H1 (cell line): ENCODE measurements at regions not wholly inside any gene's neighbourhood (a gene's known extent, or its start where the extent isn't known, plus 50 kb on each side); places are given as distances from the start of the nearest gene placed in this dataset.

ENCODE experiments used
- CTCF ChIA-PET: fragments of 300-600 bp; sonication (Branson Sonifier 250); formaldehyde crosslinking; loops from one replicate; lab custom pipeline; 2021; ENCODE audit not compliant: partially characterized antibody; lab: Charles Lee
- POLR2A ChIA-PET: fragments of 300-600 bp; sonication (Branson Sonifier 250); formaldehyde crosslinking; loops from one replicate; lab custom pipeline; 2021; ENCODE audit warnings: inconsistent platforms; ENCODE audit not compliant: partially characterized antibody; lab: Charles Lee
- DNase-seq, 2 experiments: peaks; one replicate each; pipeline versions ENCODE4 v3.0.0 to v3.0.0-alpha.2; 2010 to 2022; ENCODE audit warnings: low spot score in 2 of 2, low read depth in 1 of 2, mixed read lengths in 1 of 2
- FAIRE-seq: peaks from 2 replicates; lab custom pipeline; 2011; peaks lifted over from hg19 to GRCh38; lab: Jason Lieb, UNC
- H2AFZ ChIP-seq: 2 replicates; pipeline ENCODE4 v1.8.1; 2012; ENCODE audit warnings: low read length, inconsistent platforms
- H2AK5ac ChIP-seq: 2 replicates; pipeline ENCODE4 v1.6.1; 2013; ENCODE audit warnings: low read depth, low read length
- H2BK120ac ChIP-seq: replicated peaks from 2 replicates; pipeline ENCODE3; 2013; ENCODE audit warnings: low read depth, low read length, inconsistent platforms
- H2BK12ac ChIP-seq: 2 replicates; pipeline ENCODE4 v1.6.1; 2013; ENCODE audit warnings: low read depth, low read length
- H2BK15ac ChIP-seq: 2 replicates; pipeline ENCODE4 v1.6.1; 2013; ENCODE audit warnings: low read length
- H2BK20ac ChIP-seq: 2 replicates; pipeline ENCODE4 v1.6.1; 2013; ENCODE audit warnings: low read length
- H2BK5ac ChIP-seq: 2 replicates; pipeline ENCODE4 v1.6.1; 2013; ENCODE audit warnings: low read depth, low read length
- H3K14ac ChIP-seq: 2 replicates; pipeline ENCODE4 v1.6.1; 2013; ENCODE audit warnings: inconsistent platforms; ENCODE audit not compliant: insufficient read length
- H3K18ac ChIP-seq: 2 replicates; pipeline ENCODE4 v1.6.1; 2013; ENCODE audit warnings: low read length; ENCODE audit errors: extremely low read depth
- H3K23ac ChIP-seq: 2 replicates; pipeline ENCODE4 v1.6.1; 2013; ENCODE audit warnings: inconsistent platforms; ENCODE audit not compliant: insufficient read length
- H3K23me2 ChIP-seq: 2 replicates; pipeline ENCODE4 v1.6.1; 2013; ENCODE audit warnings: low read depth, low read length
- H3K27ac ChIP-seq: 2 replicates; pipeline ENCODE4 v1.6.1; 2011; ENCODE audit warnings: low read depth, low read length, inconsistent platforms
- H3K27me3 ChIP-seq, 4 experiments: replicated peaks in 1 of 4; 1 replicate in 1 of 4; 2 replicates in 3 of 4; pipeline versions ENCODE4 v1.6.1 to v1.8.1; 2011 to 2013; ENCODE audit warnings: low read length in 3 of 4, mild to moderate bottlenecking in 3 of 4, inconsistent platforms in 2 of 4, mixed read lengths in 2 of 4, moderate library complexity in 1 of 4; ENCODE audit not compliant: control insufficient read depth in 3 of 4, insufficient read depth in 3 of 4; ENCODE audit errors: extremely low read depth in 1 of 4
- H3K36me3 ChIP-seq, 4 experiments: 2 replicates each; pipeline versions ENCODE4 v1.6.1 to v1.8.1; 2011 to 2013; ENCODE audit warnings: mild to moderate bottlenecking in 4 of 4, low read length in 3 of 4, moderate library complexity in 2 of 4, control low read depth in 1 of 4, inconsistent platforms in 1 of 4; ENCODE audit not compliant: insufficient read depth in 4 of 4, control insufficient read depth in 2 of 4
- H3K4ac ChIP-seq: replicated peaks from 2 replicates; pipeline ENCODE3; 2013; ENCODE audit warnings: low read length, low read depth, mixed read lengths, inconsistent platforms; ENCODE audit not compliant: insufficient read length
- H3K4me1 ChIP-seq, 4 experiments: replicated peaks in 1 of 4; 1 replicate in 1 of 4; 2 replicates in 3 of 4; pipeline versions ENCODE4 v1.6.1 to v1.8.1; 2011 to 2013; ENCODE audit warnings: low read length in 3 of 4, inconsistent platforms in 2 of 4, mixed read lengths in 1 of 4; ENCODE audit not compliant: insufficient read depth in 4 of 4, control insufficient read depth in 3 of 4
- H3K4me2 ChIP-seq, 2 experiments: 2 replicates each; pipeline versions ENCODE4 v1.6.1 to v1.8.1; 2011 to 2013; ENCODE audit warnings: low read depth in 2 of 2, low read length in 2 of 2, control low read depth in 1 of 2, inconsistent platforms in 1 of 2, mild to moderate bottlenecking in 1 of 2; ENCODE audit not compliant: insufficient read depth in 1 of 2
- H3K4me3 ChIP-seq, 4 experiments: fragments of 200-600, 300-600 bp in 1 of 4; sonication (generic), shearing (Covaris generic), sonication (Bioruptor Twin) in 1 of 4; 2 replicates each; pipeline versions ENCODE4 v1.5.1 to v1.8.1; 2011 to 2016; ENCODE audit warnings: low read length in 4 of 4, low read depth in 3 of 4, control low read depth in 2 of 4, inconsistent platforms in 2 of 4, mild to moderate bottlenecking in 2 of 4, mixed read lengths in 1 of 4, moderate library complexity in 1 of 4; ENCODE audit not compliant: insufficient read depth in 2 of 4; ENCODE audit errors: extremely low read depth in 1 of 4
- H3K56ac ChIP-seq: replicated peaks from 2 replicates; pipeline ENCODE3; 2013; ENCODE audit warnings: low read depth, mild to moderate bottlenecking, mixed read lengths, low read length, inconsistent platforms; ENCODE audit not compliant: insufficient read length
- H3K79me1 ChIP-seq: 2 replicates; pipeline ENCODE4 v1.6.1; 2013; ENCODE audit warnings: low read depth, low read length, control low read depth
- H3K79me2 ChIP-seq, 2 experiments: 2 replicates each; pipeline versions ENCODE4 v1.6.1 to v1.8.1; 2012 to 2013; ENCODE audit warnings: low read length in 2 of 2, mild to moderate bottlenecking in 2 of 2, inconsistent platforms in 1 of 2; ENCODE audit not compliant: insufficient read depth in 2 of 2, control insufficient read depth in 1 of 2
- H3K9ac ChIP-seq, 4 experiments: replicated peaks in 1 of 4; 1 replicate in 1 of 4; 2 replicates in 3 of 4; pipeline versions ENCODE4 v1.6.1 to v1.8.1; 2011 to 2013; ENCODE audit warnings: low read depth in 3 of 4, low read length in 3 of 4, control low read depth in 2 of 4, mild to moderate bottlenecking in 2 of 4, moderate library complexity in 2 of 4, inconsistent platforms in 1 of 4; ENCODE audit errors: extremely low read depth in 1 of 4
- H3K9me3 ChIP-seq, 2 experiments: 2 replicates each; pipeline versions ENCODE4 v1.6.1 to v1.8.1; 2012 to 2013; ENCODE audit warnings: mild to moderate bottlenecking in 2 of 2, moderate library complexity in 2 of 2, control low read depth in 1 of 2, inconsistent platforms in 1 of 2, low read depth in 1 of 2, low read length in 1 of 2, mixed read lengths in 1 of 2; ENCODE audit not compliant: insufficient read depth in 2 of 2
- H4K20me1 ChIP-seq, 2 experiments: replicated peaks in 1 of 2; 2 replicates each; pipeline versions ENCODE3 to v1.8.1; 2011 to 2013; ENCODE audit warnings: inconsistent platforms in 2 of 2, low read length in 2 of 2, mild to moderate bottlenecking in 1 of 2; ENCODE audit not compliant: insufficient read depth in 2 of 2, control insufficient read depth in 1 of 2
- H4K5ac ChIP-seq: 2 replicates; pipeline ENCODE4 v1.6.1; 2013; ENCODE audit warnings: low read length, low read depth, mixed read lengths, inconsistent platforms; ENCODE audit not compliant: insufficient read length
- H4K8ac ChIP-seq: 2 replicates; pipeline ENCODE4 v1.8.0; 2013; ENCODE audit warnings: mild to moderate bottlenecking, moderate library complexity, low read length, inconsistent platforms; ENCODE audit not compliant: insufficient read depth; ENCODE audit errors: extremely low read depth
- H4K91ac ChIP-seq: replicated peaks from 2 replicates; pipeline ENCODE3; 2013; ENCODE audit warnings: low read length, mixed read lengths, inconsistent platforms; ENCODE audit not compliant: insufficient read length
- CEBPB ChIP-seq: IDR thresholded peaks from 2 replicates; pipeline ENCODE4 v1.6.1; 2012; ENCODE audit warnings: low read depth, low read length
- HDAC6 ChIP-seq: IDR thresholded peaks from one replicate; pipeline ENCODE4 v1.7.1; 2012; ENCODE audit warnings: low read depth, mild to moderate bottlenecking, inconsistent platforms, low read length, moderate library complexity
- KDM1A ChIP-seq: fragments of 200-600, 300-600 bp; sonication (generic); IDR thresholded peaks from 2 replicates; pipeline ENCODE4 v1.7.1; 2016; ENCODE audit warnings: mild to moderate bottlenecking, low read length, borderline replicate concordance
- NANOG ChIP-seq: IDR thresholded peaks from 2 replicates; pipeline ENCODE4 v1.6.1; 2011; ENCODE audit warnings: low read length, low read depth, mild to moderate bottlenecking, inconsistent platforms; ENCODE audit not compliant: insufficient read depth, poor library complexity, severe bottlenecking
- PHF8 ChIP-seq: fragments of 200-600 bp; sonication (generic); conservative IDR thresholded peaks from 2 replicates; pipeline ENCODE4 v1.7.1; 2012; ENCODE audit warnings: low read depth, mild to moderate bottlenecking, inconsistent platforms, low read length, moderate library complexity
- RFX5 ChIP-seq: IDR thresholded peaks from 2 replicates; pipeline ENCODE4 v1.6.1; 2011; ENCODE audit warnings: low read depth, low read length, improper control_type of control experiment, borderline replicate concordance
- RNF2 ChIP-seq: fragments of 200-900, 300-1000 bp; sonication (generic); IDR thresholded peaks from 2 replicates; pipeline ENCODE4 v1.7.1; 2016; ENCODE audit warnings: borderline replicate concordance, low read depth, mild to moderate bottlenecking, antibody characterized with exemption, low read length; ENCODE audit not compliant: poor library complexity, severe bottlenecking; ENCODE audit errors: missing control alignments
- ZNF274 ChIP-seq: IDR thresholded peaks from 2 replicates; pipeline ENCODE4 v1.7.0; 2012; ENCODE audit warnings: low read length, borderline replicate concordance; ENCODE audit errors: extremely low read depth
- WGBS, 2 experiments: shearing (Covaris generic) in 1 of 2; methylation state at CpG; one replicate each; pipeline versions ENCODE4 v1.1.6 to v1.1.7; 2013 to 2015; ENCODE audit warnings: low lambda C conversion rate in 2 of 2, mixed read lengths in 2 of 2, inconsistent platforms in 1 of 2, low coverage in 1 of 2, missing lambda C conversion rate in 1 of 2; ENCODE audit not compliant: insufficient replicate concordance in 2 of 2, insufficient coverage in 1 of 2, insufficient read length in 1 of 2; ENCODE audit errors: extremely low coverage in 1 of 2, missing lambda C conversion rate in 1 of 2; 5-methylcytosine and 5-hydroxymethylcytosine counted together
- TF ChIP-seq, protein P1 (sequence below): IDR thresholded peaks from 2 replicates; pipeline ENCODE4 v1.6.1; 2012; ENCODE audit warnings: low read length, inconsistent platforms

DNA sequence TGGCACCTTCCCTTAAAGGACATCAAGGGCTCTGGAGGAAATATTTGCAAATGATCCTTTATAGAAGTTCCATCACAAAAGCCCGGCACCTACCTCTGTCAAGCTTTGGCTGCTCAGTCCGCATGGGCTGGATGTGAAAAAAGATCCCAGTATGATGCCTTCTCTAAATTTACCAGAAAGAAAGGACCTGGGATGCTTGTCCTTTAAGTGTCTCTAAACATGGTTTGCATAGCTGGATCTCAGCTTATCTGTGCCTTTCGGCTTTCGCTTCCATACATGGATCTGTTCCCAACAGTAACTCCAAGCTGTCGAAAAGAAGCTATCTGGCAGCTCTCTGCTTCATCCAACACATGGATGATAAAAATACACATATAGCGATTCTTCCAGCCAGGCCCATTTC is 60.4 kb upstream of the SLC8A1 start:
- Histone ChIP-seq H2AFZ (peak overlapping the region; percentile 92), H3K23me2 (no peaks in the 10 kb centered on the region), H3K79me1 (no peaks in the 10 kb centered on the region), H4K8ac (no peak overlapping the region), H3K14ac (no peak overlapping the region), H3K18ac (no peak overlapping the region), H3K9me3 (no peaks in the 10 kb centered on the region), H4K91ac (no peak overlapping the region), H4K20me1 (no peaks in the 10 kb centered on the region), H3K4me3 (no peak overlapping the region), H2AK5ac (no peak overlapping the region), H3K4me2 (no peak overlapping the region), H2BK120ac (no peak overlapping the region), H3K79me2 (no peaks in the 10 kb centered on the region), H3K27me3 (no peaks in the 10 kb centered on the region), H3K4ac (no peak overlapping the region), H3K56ac (no peak overlapping the region), H2BK20ac (no peak overlapping the region), H3K4me1 (peaks cover 0 to 3% (median 1%) of the 10 kb centered on the region in 4 experiments; a peak in 3 of 7 replicates), H2BK15ac (no peak overlapping the region), H3K27ac (no peak overlapping the region), H3K23ac (no peak overlapping the region), H4K5ac (no peak overlapping the region), H3K36me3 (no peaks in the 10 kb centered on the region), H2BK5ac (peak overlapping the region; percentile 45; the same call in 1 of the 2 replicates), H2BK12ac (no peak overlapping the region; the same call in 1 of the 2 replicates), H3K9ac (no peak overlapping the region)
- 86% methylated on average over 6 of the region's 6 CpGs; no CpG with 5 or more reads in 1 of the 2 experiments for WGBS, 2 experiments
- DNase-seq: no peak
- FAIRE-seq: no peak
- TF ChIP-seq CEBPB (no peak), RNF2 (no peak), NANOG (no peak), ZNF274 (no peak), RFX5 (no peak), HDAC6 (no peak), KDM1A (no peak), PHF8 (no peak)
- TF ChIP-seq, protein P1, sequence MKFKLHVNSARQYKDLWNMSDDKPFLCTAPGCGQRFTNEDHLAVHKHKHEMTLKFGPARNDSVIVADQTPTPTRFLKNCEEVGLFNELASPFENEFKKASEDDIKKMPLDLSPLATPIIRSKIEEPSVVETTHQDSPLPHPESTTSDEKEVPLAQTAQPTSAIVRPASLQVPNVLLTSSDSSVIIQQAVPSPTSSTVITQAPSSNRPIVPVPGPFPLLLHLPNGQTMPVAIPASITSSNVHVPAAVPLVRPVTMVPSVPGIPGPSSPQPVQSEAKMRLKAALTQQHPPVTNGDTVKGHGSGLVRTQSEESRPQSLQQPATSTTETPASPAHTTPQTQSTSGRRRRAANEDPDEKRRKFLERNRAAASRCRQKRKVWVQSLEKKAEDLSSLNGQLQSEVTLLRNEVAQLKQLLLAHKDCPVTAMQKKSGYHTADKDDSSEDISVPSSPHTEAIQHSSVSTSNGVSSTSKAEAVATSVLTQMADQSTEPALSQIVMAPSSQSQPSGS: no peak
- ChIA-PET CTCF (interaction anchor here (0.6 to 1.9 kb wide), 9 partner anchors 13 to 1284 kb away, joined by 3 to 7 read pairs (median 3); no protein-coding TSS in a partner anchor), POLR2A (no interaction called here)
